Superior temporal gyrus (tissue), 1 donor: ENCODE measurements at regions not wholly inside any gene's neighbourhood (a gene's known extent, or its start where the extent isn't known, plus 50 kb on each side); places are given as distances from the start of the nearest gene placed in this dataset.
"Not testable (repeated sequence)": the region's sequence is repeated elsewhere in the genome, so short reads cannot be mapped to it uniquely, and the experiment has no call there.

Experiments
- DNase-seq: peaks from one replicate; pipeline ENCODE4 v3.0.0-alpha.2; 2016; ENCODE audit errors: extremely low spot score

- no peak for DNase-seq
These were observed 109.5 kb upstream of the SLC1A4 start for GRCh38 chr2:64879745-64880144.

GRCh38 chr2:64880193-64880951 lies 108.8 kb upstream of the SLC1A4 start:
- no peak for DNase-seq

- DNase-seq = no peak
These were observed 108.1 kb upstream of the SLC1A4 start for GRCh38 chr2:64881037-64881492.

GRCh38 chr2:64887565-64887964 lies 101.6 kb upstream of the SLC1A4 start:
- DNase-seq = no peak

GRCh38 chr2:64888591-64889309 lies 100.4 kb upstream of the SLC1A4 start:
- peak; percentile 12 for DNase-seq

- DNase-seq = no peak
These were observed 99.4 kb upstream of the SLC1A4 start for GRCh38 chr2:64889803-64890202.

GRCh38 chr2:64896572-64896971 lies 92.6 kb upstream of the SLC1A4 start:
- not testable (repeated sequence) for DNase-seq

GRCh38 chr2:64899081-64899865 lies 89.9 kb upstream of the SLC1A4 start:
- DNase-seq = no peak

- not testable (repeated sequence) for DNase-seq
These were observed 89.3 kb upstream of the SLC1A4 start for GRCh38 chr2:64899876-64900275.

- DNase-seq = no peak
These were observed 84.5 kb upstream of the SLC1A4 start for GRCh38 chr2:64904413-64905329.

GRCh38 chr2:64905338-64906024 lies 83.7 kb upstream of the SLC1A4 start:
- no peak for DNase-seq

GRCh38 chr2:64906853-64907536 lies 82.2 kb upstream of the SLC1A4 start:
- DNase-seq = no peak

GRCh38 chr2:64908406-64908805 lies 80.8 kb upstream of the SLC1A4 start:
- DNase-seq = no peak

GRCh38 chr2:64910523-64910922 lies 78.7 kb upstream of the SLC1A4 start:
- DNase-seq = no peak

- no peak for DNase-seq
These were observed 78.2 kb upstream of the SLC1A4 start for GRCh38 chr2:64910972-64911433.

GRCh38 chr2:64913357-64913869 lies 75.8 kb upstream of the SLC1A4 start:
- DNase-seq = no peak

- DNase-seq = no peak
These were observed 75.0 kb upstream of the SLC1A4 start for GRCh38 chr2:64914247-64914646.

GRCh38 chr2:64914735-64915509 lies 74.3 kb upstream of the SLC1A4 start:
- no peak for DNase-seq

GRCh38 chr2:64915510-64915900 lies 73.7 kb upstream of the SLC1A4 start:
- no peak for DNase-seq
